Astrocyte of the hippocampus (primary cell): ENCODE measurements at regions not wholly inside any gene's neighbourhood (a gene's known extent, or its start where the extent isn't known, plus 50 kb on each side); places are given as distances from the start of the nearest gene placed in this dataset.
"Not testable (repeated sequence)": the region's sequence is repeated elsewhere in the genome, so short reads cannot be mapped to it uniquely, and the experiment has no call there.

Experiments used
- DNase-seq: peaks from one replicate; pipeline ENCODE4 v3.0.0; 2011; ENCODE audit warnings: low read depth, low spot score

- no peak for DNase-seq
Observed at GRCh38 chr6:133047706-133048105, 193.5 kb upstream of the EYA4 start.

GRCh38 chr6:133051240-133051639 lies 189.9 kb upstream of the EYA4 start:
- DNase-seq: no peak

- DNase-seq: no peak
Observed at GRCh38 chr6:133052465-133052864, 188.7 kb upstream of the EYA4 start.

DNA sequence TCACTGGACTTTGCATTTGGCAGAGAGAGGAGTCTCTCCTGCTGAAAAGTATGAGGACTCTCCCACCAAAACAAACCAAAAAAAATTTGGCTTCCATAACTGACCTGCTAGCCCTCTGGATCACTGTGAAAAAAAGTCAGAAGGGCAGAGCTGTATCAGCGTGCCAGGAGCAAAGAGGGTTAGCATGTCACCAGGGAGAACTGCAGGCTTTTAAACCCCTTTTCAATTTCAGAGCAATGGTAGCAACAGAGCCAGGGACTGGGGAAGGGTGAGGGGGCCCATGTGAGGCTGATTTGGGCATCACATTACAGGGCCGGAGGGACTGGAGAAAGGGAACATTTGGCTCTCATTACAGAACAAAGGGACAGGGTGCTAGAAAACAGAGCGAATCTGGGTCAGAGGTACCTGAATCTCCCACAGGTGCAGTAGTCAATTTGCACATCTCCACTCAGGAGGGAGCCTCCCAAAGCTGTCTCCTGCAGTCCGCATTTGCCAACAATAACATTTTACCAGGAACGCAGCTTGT lies 185.7 kb upstream of the EYA4 start:
- no peak for DNase-seq

GRCh38 chr6:133057352-133057751 lies 183.8 kb upstream of the EYA4 start:
- DNase-seq: no peak

DNA sequence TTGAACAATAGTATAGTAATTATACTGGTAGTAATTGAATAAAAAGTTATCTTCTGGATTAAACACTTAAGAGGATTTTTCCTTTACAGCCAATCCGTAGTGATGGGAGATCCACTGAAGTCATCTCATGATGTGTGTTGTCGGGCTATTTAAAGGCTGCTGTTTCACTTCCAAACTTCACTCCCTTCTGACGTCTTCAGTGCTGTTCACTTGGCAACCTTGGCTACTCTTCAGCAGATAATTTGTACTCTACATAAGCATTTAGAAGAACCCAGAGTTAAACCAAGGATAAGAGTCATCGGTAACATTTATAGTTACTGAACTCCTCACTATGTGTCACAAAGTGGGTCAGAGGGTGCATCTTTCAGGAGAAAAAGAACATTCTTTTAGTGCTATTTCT lies 179.1 kb upstream of the EYA4 start:
- peak; percentile 21 for DNase-seq

DNA sequence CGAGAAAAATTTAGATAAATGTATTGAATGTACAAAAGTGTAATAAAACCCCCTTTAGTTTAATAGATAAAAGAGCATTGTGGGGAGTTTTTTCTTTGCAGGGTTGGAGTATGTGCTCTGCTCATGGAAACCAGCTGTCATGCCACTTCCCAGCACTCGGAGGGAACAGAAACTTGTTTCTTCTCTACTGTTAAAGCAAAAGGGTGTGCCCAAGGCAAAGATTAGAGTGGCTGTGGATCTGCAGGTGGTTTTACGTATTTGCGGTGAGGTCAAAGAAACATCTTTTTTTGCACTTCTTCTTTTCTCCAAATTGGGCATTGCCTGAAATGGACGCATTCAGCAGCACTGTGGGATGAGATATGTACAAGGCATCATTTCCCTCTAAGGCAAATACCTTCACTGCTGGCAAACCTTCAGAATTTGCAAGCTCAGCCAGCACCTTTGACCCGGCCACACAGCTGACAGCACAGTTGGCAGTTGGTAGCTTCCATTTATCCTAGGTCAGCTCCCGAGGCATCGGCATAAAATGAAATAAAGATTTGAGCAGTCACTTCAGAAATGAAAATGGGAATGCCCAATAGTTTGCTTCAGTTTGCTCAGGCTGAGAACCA lies 178.4 kb upstream of the EYA4 start:
- no peak for DNase-seq

GRCh38 chr6:133067960-133068359 lies 173.2 kb upstream of the EYA4 start:
- DNase-seq: no peak

DNA sequence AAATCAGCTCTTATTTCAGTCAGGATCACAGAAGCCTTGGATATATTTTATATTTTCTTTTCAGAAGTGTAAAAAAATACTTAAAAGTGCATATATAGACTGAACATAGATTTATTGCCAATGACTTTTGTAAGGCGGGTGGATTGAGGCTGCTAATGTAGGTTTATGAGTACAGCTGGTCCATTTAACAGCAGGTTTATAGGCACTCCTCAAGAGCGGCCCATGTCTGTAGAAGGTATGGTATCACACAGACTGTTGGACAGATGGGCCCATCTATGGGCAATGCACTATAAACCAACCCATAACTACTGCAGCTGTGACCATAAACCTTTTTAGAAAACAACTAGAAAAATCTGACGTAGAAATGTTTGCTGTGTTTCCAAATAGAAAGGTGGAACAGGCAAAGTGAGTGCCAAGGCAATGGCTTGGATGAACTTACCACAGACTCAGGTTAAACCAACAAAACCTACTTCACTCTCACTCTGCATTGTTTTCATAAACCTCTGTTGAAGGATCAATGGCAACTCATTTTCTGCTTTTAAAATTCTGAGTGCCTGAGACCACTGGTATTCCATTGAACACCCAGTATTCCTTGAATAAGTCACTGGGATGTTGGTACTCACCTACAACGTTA lies 170.6 kb upstream of the EYA4 start:
- no peak for DNase-seq

DNA sequence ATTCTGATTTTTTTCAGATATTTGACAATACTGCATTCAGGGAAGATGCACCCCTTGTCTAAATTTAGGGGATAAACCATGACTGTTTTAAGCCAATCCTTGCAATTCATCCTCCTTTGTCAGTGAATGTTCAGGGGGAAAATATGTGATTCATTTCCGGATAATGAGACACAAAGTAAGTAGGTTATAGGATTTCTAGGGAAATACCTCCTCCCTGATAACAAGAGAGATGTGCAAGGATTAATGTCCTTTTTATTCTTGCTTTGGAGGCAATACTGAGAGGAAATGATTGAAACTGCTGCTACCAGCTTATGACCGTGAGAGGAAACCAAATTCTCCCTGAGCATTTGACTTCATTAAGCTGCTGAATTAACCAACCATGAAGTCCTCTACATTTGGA lies 161.3 kb upstream of the EYA4 start:
- DNase-seq: no peak

- no peak for DNase-seq
Observed at GRCh38 chr6:133083248-133083967, 157.7 kb upstream of the EYA4 start.

- DNase-seq: no peak
Observed at GRCh38 chr6:133085471-133085870, 155.7 kb upstream of the EYA4 start.

GRCh38 chr6:133085896-133086295 lies 155.3 kb upstream of the EYA4 start:
- DNase-seq: no peak

- no peak for DNase-seq
Observed at GRCh38 chr6:133088931-133089695, 152.0 kb upstream of the EYA4 start.

- no peak for DNase-seq
Observed at GRCh38 chr6:133092199-133092598, 149.0 kb upstream of the EYA4 start.

DNA sequence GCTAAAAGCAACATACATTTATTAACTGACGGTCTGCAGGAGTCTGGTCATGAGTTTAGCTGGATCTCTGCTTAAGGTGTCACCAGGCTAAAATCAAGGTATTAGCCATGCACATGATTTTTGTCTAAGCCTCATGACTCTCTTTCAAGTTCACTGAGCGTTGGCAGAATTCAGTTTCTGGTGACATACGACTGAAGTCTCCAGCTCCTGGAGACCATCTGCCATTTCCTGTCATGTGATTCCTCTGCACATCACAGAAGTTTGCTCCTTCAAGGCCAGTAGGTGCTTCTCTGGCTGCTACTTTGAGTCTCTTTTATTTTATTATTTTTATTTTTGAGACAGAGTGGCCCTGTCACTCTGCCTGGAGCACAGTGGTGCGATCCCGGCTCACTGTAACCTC lies 148.4 kb upstream of the EYA4 start:
- DNase-seq: no peak

GRCh38 chr6:133093211-133093610 lies 147.9 kb upstream of the EYA4 start:
- not testable (repeated sequence) for DNase-seq

- no peak for DNase-seq
Observed at GRCh38 chr6:133093956-133094355, 147.2 kb upstream of the EYA4 start.

- DNase-seq: no peak
Observed at GRCh38 chr6:133097208-133097607, 143.9 kb upstream of the EYA4 start.

DNA sequence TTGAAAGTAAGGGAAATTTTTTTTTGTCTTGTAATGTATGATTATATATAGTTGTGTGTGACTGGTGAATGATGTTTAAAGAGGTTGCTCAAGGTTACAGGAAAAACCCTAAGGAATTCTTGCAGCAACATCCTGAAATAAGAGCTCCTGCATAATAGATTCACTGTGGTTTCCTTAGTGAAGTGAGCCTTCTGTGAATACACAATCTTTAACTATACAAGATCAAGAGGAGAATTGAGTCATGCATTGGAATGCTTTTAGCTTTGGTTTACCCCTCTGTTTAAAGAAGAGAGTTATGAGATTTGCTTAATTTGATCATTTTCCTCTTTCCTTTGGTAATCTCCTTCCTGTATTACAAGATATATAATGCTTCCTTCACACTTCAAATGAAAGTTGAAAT lies 141.6 kb upstream of the EYA4 start:
- peak; percentile 84 for DNase-seq

DNA sequence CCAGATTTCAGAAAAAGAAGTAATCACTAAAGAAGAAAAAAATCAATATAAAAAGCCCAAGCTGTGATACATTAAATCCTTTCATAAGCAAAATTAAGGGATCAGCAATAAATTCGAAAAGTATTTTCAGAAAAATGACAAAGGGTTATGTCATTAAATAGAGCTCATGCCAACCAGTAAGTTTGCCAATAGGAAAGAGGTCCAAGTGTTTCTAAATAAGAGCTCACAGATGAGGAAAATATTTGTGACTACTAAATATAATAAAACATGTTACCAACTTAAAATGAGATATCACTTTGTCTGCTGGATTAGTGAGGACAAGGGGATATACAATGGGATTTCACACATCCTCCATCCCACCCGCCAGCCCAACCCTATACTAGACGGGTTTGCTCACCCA lies 140.3 kb upstream of the EYA4 start:
- DNase-seq: no peak

DNA sequence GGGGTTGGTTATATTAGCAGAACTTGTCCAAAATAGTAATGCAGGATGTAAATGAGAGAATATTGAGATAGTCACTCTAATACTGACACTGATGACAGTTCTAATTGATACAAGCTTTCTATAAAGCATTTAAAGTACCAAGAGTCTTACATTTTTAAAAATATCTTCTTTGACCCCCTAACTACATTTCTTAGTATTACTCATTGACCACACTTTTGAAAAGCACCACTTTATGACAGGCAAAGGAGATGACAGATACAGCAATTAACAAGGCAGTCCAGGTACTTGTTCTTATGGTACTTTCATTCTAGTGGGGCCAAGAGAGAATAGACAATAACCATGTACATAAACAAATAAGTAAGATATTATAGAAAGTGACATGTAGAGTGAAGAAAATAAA lies 139.4 kb upstream of the EYA4 start:
- peak; percentile 15 for DNase-seq
